PC-3 (cell line): ENCODE measurements at regions not wholly inside any gene's neighbourhood (a gene's known extent, or its start where the extent isn't known, plus 50 kb on each side); places are given as distances from the start of the nearest gene placed in this dataset.

Source experiments
- CTCF ChIP-seq: fragments of 300-600 bp; sonication (generic); conservative IDR thresholded peaks from 2 replicates; pipeline ENCODE4 v1.5.1; 2017; ENCODE audit warnings: antibody characterized with exemption, low read depth, mild to moderate bottlenecking, low read length
- EZH2 ChIP-seq: fragments of 300-600 bp; sonication (generic); IDR thresholded peaks from one replicate; pipeline ENCODE4 v1.6.1; 2017; ENCODE audit warnings: antibody characterized with exemption, mild to moderate bottlenecking, low read length; ENCODE audit not compliant: unreplicated experiment

DNA sequence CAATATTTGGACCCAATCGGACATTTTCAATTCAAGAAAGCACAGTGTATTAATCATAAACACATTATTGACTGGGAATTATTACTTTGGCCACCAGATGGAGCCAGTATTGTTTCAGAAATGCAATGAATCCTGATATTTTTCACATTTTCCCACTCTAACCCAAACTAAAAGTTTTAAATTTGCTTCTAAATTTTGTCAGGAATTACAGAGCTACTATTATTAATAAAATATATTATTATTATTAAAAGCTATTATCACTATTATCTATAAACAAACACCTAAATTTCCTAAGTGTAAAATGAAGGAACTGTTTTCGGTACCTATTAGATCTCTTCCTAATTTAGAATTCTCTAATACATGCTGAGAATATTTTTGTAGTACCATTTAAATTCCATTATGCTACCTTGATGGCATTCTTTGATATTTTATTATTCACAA is 245.3 kb downstream of the OGFRL1 start:
- peak; percentile 48; the same call in 1 of the 2 replicates for TF ChIP-seq CTCF
- no peak for TF ChIP-seq EZH2
